GM21529 (cell line): ENCODE measurements at regions not wholly inside any gene's neighbourhood (a gene's known extent, or its start where the extent isn't known, plus 50 kb on each side); places are given as distances from the start of the nearest gene placed in this dataset.

Source experiments
- ATAC-seq: cut with Tn5 transposase; IDR thresholded peaks from one replicate; pipeline ENCODE4 v1.9.1; 2021; ENCODE audit not compliant: unreplicated experiment

DNA sequence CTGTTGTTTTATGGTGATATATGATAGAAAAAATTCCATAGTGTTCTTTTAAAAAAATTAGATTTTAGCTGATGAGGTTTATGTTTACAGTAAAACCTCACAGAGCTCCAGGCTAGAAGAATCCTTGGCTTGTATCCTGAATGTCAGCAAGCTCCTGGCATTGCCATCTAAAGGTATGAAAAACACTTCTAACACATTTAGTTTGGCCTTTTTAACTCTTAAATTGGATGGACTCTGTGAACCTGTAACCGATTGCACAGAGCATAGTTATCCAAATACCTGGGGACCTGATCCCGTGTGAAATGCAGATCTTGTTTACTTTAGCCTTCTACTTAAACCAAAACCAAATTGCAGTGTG lies 241.1 kb upstream of the DCN start:
- no peak for ATAC-seq

DNA sequence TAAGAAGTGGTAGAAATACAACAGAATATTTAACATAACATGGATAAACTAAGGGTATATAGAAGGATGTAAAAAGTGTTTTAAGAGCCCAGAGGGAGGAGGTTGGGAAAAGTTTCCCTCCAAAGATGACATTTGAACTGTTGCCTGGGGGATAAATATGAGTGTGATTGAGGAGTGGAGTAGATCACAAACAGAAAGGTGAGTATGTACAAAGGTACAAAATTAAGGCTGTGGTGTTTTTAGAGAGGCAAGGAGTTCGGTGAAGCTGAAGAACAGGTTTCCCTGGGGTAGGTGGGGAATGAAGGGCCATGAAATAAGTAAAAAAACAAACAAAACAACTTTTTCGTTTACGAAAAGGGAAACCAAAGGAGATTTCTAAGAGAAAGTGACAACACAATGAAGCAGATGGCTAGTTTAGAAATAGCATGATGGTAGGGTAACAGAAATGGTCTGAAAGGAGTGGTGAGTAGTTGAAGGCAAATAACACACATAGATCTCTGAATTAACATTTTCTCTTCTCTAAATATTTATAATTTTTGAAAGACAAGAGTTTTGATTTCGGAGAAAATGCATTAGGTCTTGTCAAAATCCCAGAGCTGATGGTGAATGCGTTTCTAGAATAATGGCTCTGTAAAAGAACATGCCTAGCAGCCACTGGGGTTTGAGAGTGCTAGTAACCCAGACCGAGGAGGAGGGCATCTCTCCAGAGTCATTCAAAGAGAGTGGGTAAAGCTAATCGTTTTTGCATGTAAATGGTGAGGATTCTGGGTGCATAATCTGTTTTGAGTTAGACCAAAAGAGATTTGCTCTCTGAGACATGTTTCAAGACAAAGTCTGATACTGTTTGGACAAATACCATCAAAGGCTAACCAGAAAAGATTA lies 240.4 kb upstream of the DCN start:
- no peak for ATAC-seq

DNA sequence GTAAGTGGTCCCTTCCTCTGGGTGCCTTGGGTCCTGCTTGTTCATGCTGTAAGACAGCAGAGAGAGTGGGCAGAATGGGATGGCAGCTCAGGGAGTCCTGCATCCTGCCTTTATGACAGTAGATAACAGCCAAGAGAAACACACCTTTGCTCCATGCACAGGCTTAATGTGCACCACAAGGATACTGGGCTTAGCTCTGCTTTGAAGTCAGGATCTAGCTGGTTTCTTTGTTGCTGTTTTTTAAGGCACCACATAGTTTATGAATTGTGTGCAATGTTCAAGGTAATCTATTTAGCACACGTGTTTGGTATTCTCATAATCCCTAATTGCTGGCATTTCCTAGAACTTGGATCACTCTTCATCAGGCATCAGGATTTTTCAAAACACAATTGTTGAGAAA lies 239.5 kb upstream of the DCN start:
- ATAC-seq, result no peak

DNA sequence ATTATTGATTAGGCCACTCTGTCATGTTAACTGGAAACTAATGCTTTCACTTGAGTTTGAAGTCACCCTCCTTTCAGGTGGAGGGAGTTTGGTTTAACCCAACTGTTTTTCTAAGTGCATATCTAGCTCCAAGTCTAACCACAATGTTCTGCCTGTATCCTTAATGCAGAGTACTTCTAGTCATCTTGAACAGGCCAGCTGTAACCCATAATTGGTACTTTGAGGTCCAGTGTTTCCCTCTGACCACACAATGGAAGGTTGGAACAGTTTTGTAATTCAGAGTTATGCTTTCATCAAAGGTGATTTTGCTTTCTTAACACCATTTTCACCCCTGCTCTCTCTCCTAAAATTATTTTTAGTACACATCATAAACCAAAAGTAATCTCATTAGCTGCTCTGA lies 237.2 kb upstream of the DCN start:
- no peak for ATAC-seq

DNA sequence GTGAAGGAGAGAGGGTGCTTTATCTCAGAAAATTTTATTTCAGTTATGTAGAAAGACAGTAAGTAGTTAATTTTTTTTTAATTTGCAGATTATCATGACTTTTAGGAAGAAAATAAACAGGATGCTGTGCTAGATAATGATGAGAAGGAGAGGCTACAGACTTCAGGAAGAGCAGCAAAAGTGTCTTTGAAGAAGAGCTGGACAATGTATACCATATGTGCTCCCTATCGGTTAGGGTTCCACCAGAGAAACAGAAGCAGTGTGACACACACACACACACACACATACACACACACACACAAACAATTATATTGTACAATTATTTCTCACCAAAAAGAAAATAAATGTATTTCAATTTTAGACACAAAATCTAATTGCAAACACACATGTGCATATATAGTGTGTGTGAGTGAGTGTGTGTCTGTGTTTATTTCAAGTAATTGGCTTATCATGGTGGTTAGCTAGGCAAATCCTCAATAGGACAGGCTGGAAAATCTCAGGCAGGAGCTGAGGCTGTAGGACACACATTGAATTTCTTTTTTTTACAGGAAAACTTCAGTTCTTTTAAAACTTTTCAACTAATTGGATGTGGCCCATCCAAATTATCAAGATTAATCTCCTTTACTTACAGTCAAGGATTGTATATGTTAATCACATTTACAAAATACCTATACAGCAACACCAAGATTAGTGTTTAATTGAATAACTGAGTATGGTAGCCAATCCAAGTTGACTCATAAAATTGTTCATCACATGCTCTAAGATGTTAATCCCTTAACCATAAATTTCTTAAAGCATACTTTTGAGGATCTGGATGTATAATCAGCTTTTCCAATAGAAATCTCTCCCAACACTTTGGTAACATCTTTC lies 235.8 kb upstream of the DCN start:
- ATAC-seq, result no peak

DNA sequence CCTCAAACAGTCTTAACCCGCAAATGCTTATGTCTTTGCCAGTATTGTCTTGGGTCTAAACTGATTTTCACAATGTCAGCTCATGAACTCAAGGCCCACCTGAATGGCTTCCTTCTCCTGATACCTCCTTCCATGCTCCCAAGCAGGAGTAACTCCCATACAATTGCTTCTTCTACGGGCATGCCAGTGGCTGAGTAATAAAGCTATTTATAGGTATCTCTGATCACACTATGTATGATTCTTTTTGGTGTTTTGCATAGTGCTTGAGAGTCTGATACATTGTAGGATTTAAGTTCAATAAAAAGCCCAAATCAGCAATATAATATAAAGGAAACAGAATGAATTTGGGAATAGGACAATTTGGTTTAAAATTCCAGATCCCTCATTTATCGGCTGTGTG lies 235.0 kb upstream of the DCN start:
- ATAC-seq, result no peak

DNA sequence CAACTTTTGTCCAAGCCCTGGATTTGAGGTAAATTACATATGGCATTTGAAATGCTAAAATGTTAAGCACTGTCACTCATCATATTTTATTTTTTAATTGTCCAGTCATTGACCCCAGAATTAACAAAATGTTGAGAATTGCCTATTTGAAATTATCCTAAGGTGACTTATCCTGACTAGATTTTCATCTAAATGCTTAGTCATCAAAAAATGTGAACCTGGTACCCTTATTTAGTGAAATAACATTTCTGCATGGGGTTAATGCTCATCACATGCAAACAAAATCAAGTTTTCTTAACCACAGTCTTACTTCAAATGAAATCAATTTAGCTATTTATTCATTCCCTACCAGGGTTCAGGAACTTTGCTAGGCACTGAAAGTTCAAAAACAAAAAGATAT lies 232.0 kb upstream of the DCN start:
- no peak for ATAC-seq

DNA sequence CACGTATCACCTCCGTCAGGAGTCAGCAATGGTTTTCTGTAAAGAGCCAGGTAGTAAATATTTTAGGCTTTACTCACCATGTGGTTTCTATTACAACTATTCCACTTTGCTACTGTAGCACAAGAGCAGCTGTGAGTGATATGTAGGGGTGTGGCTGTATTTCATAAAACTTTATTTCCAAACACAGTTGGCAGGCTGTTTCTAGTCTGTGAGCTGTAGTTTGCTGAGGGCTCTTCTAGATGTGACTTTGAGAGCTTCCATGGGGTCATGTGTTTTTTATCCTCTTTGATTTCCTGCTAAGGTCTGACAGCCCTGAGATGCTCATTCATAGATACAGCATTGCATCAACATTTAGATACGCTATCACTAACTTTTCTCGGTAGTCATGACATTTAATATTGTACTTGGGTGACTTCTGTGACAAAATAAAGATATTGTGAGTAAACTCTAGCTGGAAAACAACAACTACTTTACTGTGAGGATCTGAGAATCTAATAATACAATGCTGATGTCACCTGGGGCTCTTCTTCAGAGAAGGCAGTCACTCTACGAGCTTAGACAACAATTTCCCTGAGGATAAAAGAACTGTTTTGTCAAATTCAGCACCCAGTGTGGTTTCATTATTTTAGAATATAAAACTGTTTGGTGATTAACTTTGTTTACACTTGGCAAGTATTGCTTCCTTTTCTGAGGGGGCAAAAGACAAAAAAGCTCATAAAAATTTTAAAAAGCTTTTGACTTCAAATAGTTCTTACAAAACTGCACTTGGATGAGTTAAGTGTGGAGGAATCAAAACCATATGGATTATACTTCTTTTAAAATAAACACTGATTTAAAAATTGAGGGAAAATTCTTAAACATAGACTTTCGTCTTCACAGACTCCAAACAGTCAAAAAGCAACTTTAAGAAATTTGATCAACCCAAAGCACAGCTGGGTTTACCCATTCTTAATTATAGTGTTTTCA lies 231.2 kb upstream of the DCN start:
- ATAC-seq, result no peak

DNA sequence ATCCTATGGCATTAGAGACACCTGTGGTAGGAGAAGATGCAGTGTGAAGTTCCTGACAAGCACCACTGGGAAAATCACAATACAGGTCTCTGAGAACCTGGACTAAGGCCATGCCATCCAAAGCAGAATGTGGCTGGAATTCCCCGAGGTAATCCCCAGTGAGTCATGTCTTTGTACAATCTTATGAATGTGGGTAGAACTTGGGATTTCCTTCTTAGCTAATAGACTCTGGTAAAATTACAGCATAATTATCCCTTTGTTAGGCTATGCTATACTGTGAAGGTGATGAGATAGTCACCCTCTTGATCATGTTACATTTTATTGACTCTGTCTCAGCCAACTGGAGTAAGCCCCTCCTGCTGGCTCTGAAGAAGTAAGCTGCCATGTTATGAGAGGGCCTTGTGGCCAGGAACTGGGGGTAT lies 224.3 kb upstream of the DCN start:
- ATAC-seq, result no peak

DNA sequence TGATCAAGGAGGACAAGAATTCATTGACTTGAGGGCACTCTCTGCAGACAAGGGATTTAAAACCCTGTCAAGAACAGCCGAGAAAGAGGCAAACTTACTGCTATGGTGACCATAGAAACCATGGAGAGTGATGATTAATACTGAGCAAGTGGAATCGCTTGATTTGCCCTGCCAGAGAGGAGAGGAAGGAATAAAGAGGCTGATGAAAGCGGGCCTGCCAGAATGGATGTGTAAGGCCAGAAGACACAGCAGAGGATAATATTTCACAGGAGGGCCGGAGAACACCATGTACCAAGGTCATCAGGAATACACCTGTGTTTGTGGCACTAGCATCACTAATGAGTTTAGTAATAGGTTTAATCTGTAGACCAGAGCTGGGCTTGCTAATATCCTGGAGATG lies 221.8 kb upstream of the DCN start:
- no peak for ATAC-seq

DNA sequence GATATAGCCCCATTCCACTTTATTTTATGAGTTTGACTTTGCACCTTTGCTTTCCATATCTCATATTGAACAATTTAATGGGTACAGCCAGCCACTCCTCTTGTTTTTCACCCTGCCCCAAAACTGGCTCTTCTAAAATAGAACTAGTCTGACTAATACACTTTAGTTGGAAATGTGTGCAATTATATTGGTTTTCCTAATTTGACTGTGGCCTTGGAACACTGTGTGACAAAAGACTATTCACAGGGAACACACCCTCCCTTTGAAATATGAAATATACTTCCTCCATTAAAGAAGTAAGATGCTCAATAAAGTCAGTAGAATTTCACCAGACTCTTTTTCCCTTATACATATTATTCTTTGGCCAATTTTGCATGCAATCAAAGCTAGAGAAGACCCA lies 218.6 kb upstream of the DCN start:
- ATAC-seq, result no peak

DNA sequence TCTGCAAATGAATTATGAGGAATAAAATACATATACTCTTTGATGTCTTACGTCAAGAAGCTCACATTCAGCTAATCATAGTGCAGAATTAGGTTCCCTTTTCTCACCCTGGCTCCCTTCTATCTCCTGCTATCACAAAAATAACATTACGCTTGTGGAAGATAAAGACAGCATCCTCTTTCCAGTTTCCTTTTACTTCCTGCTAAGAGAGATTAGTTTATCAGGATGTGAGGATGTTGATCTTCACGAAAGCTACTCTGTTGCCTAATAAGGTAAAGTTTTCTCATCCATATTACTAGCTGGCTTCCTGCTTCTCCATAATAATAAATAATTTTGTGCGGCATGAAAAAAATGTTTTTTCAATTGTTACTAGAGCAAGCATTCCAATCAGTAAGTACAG lies 217.7 kb upstream of the DCN start:
- ATAC-seq, result no peak

DNA sequence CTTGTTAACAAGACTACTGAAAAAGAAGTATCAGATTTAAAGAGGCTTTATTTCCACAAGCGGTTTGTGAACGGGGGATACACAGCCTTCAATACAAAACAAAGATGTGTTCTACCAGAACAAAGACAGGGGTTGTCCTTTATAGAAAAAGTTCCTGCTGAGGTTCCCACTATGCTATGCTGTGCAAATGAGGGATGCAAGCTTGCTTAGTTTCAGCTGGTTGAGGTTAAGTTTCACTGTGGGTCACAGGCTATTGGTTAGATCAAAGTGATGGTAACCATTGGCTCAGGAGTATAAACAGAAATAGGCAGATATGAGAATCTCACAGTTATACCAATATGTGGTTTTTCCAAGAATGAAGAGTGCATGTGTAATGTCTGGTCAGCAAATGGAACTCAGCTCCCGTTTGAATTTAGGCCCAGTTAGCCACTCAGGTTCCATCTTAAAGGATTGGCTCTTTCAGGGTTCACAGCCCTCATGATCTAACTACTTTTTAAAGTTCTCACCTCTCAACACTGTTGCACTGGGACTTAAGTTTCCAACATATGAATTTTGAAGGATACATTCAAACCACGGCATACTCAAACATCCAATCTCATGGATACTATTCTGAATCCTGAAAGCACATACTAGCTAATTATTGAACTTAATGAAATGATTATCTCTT lies 215.4 kb upstream of the DCN start:
- no peak for ATAC-seq

DNA sequence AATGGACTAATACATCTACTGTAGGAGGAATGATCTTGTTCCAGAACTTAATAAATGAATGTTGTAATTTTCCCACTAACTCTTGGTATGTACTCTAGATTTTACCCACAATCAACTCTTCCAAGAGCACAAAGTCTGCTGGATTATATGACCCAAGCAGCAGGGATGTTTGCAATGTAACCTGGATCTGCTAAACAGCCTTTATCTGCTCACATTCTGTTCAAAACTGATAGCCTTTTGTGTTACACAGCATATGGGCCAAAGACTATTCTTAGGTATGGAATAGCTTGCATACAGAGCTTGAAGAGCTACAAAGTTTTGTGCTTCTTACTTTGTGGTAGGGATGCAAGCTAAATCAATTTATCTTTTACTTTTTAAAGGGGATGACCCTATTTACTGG lies 213.7 kb upstream of the DCN start:
- no peak for ATAC-seq

DNA sequence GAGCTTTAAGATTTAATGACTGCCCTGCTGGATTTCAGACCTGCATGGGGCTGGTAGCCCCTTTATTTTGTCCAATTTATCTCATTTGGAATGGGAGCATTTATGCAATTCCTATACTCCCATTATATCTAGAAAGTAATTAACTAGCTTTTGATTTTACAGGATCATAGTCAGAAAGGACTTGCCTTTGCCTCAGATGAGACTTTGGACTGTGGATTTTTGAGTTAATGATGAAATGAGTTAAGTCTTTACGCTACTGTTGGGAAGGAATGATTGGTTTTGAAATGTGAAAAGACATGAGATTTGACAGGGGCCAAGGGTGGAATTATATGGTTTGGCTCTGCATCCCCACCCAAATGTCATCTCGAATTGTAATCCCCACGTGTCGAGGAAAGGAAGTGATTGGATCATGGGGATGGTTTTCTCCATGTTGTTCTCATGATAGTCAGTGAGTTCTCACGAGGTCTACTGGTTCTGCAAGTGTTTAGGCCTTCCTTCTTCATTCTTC lies 213.1 kb upstream of the DCN start:
- no peak for ATAC-seq

DNA sequence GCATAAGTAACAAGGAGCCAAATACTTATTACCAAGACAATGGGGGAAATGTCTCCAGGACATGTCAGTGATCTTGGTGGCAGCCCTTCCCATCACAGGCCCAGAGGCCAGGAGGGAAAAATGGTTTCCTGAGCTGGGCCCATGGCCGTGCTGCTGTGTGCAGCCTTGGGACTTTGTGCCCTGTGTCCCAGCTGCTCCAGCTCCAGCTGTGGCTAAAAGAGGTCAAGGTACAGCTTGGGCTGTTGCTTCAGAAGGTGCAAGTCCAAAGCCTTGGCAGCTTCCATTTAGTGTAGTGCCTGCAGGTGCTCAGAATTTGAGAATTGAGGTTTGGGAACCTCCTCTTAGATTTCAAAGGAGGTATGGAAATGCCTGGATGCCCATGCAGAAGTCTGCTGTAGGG lies 212.3 kb upstream of the DCN start:
- ATAC-seq, result no peak

DNA sequence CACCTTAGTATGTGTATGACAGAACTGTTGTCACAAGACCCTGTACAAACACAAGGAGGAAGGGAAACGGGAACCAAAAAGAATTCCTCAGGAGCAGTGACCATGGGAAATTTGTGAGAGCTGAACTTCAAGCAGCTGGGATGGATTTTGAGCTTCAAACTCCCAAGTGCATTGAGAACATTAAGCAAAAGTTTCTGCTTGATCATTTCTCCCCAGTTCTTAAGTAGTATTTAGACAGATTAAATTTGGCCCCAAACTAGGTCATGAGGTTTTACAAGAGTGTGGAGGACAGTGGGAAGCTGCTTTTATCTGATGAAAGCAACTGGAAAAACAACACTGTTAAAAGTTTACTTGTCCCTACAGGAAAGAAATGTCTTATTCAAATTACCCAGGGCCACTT lies 206.0 kb upstream of the DCN start:
- ATAC-seq, result no peak

DNA sequence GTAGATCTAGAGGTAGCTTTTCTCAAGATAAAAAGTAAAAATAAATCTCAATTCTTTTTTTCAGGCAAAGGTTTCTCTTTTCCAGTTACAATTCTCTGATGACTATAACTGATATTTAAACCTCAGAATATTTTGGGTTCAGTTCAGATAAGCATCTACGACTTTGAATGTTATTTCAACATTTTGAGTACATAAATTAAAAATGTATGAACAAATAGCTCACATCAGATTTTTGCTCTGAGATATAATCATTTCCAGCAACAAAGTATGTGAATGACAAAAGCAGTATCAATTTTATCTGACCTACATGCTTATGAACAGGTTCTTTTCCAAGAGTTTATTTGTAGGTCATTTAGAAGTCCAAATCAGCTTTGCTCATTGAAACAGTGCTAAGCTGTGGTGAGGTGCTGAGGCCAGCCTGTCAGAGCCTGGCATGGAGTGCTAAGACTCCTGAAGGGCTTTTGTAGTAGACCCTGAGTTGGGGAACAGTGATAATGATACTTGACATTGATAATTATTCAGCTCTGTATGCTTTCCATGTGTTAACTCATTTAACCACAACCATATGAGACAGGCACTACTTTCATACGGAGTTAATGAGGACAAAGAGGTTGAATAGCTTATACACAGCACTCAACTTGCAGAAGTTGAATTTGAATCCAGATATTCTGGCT lies 205.0 kb upstream of the DCN start:
- ATAC-seq, result no peak

DNA sequence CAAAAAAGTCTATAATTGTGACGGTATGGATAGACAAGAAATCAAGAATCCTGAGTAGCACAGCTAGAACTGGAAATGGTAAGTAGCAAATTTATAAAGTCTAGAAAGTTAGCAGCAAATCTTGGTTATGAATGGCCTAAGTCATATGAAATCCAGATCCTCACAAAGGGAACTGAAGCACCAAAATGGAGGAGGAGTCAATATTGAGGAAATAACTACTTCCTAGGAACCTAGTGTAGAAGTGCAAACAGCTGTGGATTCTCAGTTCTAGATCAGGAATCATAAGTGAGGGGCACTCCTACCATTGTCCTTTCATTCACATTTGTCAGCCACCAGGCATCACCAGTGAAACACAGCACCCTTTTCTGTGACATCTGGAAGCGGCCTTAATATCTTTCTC lies 202.2 kb upstream of the DCN start:
- no peak for ATAC-seq

DNA sequence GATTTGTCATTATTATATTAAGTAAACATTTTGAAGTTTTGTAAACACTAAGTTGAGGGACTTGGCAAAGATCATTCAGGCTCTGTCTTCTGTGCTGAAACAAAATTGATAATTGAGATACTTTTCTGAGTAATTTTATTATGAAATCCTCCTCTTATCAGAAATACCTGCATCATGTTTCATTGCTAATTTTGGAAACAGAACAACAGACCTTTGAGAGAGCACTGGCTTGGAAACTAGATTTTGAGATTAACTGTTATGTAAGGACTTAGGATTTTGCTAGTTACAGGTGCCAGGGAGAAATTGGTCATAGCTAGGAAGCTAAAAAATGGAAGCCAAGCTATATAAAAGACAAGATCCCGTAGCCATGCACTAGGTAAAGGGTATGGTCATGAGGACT lies 201.7 kb upstream of the DCN start:
- no peak for ATAC-seq
